ENCODE measurements at regions not wholly inside any gene's neighbourhood (a gene's known extent, or its start where the extent isn't known, plus 50 kb on each side); places are given as distances from the start of the nearest gene placed in this dataset.
"Not testable (repeated sequence)": the region's sequence is repeated elsewhere in the genome, so short reads cannot be mapped to it uniquely, and the experiment has no call there.

DNA sequence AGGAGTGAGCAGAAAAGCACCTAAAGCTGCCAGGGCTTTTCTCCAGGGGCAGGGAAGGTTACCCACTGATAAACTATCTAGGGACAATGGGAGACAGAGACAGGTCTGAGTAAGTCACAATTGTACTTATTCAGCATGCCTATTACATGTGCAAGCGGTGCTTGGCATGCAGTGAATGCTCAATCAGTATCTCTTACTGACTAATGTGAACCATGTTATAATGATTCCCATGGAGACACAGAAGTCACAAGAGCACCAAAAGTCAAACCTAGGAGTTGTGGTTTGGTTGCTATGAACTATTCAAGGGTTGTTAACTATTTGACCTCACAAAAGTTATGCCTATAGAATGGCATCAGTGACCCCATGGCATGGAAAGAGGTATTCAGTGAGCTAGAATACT lies 50.0 kb upstream of the RASGRP1 start:
- in situ Hi-C loops (cut with HindIII; ENCODE audit: low sequenced_read_pairs), result no loop called here

DNA sequence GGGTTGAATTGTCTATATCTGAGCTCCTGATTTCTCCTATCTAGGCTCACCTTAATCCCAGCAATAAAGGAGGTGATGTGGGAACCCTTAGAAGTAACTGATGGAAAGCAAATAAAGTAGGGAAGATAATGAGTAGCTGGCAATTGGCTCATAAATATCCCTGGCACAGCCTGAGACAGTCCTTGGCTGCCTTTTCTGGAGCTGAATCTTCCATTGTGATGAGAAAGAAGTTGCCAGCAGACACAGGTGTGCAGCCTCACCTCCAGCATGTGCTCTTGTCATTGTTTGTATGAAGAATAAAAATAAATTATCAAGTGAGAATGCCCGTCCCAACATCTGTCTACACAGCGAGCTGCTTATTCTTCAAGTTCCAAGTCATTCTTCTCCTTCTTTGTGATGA lies 53.2 kb upstream of the RASGRP1 start:
- in situ Hi-C loops (cut with HindIII; ENCODE audit: low sequenced_read_pairs), result no loop called here

DNA sequence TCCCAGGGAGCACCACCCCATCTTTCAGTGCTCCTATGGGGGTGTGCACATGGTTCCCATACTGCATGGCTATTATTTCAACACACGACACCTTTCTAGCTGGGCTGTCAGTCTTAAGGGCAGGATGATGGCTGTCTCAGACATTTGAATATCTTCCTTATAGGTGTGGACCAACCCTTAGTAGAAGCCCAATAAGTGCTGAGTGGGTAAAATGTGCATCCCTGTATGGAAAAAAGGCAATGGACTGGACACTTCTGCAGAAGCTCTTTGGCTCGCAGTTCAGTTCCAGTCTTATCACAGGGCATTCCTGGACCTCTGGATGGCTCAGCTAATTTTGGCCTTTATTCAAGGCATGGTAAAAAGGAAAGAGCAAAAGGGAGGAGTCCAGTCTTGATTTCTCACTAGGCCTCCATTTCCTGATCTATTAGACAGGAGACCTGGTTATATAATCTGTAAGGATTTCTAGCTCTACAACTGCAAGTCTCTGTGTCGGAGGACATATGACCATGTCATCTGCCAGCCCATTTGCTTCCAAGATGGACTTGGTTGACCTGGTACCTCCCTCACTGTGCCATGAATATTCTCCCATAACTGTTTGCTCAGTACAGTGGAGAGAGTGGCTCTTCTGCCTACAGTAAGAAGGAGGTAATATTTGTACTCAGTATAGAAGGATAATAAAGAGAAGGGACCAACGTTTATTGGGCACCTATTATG lies 53.8 kb upstream of the RASGRP1 start:
- in situ Hi-C loops (cut with HindIII; ENCODE audit: low sequenced_read_pairs), result no loop called here

DNA sequence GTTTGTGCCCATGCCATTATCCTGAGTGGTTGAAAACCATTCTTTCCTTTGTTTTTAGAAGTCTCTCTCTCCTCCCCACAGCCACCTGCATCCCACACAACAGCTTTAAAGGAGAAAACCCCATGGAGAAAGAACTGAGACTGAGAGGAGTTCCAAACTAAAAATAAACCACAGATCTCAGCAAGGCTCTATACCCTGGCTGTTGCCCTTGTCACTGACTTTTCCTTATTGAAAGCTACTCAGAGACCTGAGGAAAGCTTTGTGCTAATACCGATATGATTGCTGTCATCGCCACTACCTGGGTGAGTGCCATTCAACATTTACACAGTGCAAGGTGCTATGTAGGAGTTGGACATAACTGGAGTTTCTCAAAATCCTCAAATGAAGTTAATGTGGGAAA lies 55.5 kb upstream of the RASGRP1 start:
- in situ Hi-C loops (cut with HindIII; ENCODE audit: low sequenced_read_pairs), result no loop called here

DNA sequence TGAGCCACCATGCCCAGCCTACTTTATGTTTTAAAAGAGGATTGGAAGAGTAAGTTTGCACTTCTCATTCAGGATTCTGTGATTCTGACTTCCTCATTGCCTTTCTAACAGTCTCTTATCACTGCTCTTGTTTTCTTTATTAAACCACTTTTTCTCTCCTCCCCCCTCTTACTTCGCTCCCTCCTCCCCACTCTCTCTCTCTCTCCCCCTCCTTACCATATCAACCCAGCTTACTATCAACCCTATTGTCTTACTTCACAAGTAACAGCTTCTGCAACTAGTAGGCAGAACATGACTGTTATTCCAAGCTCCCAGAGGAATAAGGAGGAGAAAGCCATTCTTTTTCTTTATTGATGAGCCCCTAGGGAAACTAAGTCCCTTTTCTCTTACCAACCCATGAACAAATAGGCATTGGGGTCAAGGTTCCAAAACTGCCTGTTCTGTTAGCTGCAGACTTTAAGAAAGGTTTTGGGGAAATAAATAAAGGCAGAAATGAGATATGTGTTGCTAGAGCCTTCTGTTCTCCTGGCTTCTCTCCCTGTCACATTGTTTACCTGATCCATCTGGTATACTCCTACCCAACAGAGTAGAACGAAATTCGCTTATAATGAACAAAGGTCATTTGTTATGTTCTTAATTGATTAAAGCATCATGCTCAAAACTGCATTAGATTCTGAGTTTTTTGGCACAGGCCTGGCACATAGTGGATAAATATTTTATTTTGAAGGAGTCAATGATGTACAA lies 56.4 kb upstream of the RASGRP1 start:
- in situ Hi-C loops (cut with HindIII; ENCODE audit: low sequenced_read_pairs), result no loop called here

DNA sequence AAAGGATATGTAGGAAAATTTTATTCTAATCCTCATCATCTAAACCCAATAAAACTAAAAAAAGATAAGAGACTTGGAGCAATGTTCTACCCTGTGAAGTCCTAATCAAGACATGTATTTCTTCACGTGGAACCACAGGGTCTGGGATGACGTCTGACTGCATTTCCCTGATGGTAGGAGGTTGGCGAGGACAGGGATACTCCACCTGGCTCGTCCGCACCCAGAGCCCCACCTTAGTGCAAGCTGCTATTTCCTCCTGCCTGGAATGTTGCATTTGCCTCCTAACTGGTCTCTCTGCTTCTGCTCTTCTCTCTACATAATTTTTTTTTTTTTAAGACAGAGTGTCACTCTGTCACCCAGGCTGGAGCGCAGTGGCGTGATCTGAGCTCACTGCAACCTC lies 57.7 kb upstream of the RASGRP1 start:
- in situ Hi-C loops (cut with HindIII; ENCODE audit: low sequenced_read_pairs), result no loop called here

DNA sequence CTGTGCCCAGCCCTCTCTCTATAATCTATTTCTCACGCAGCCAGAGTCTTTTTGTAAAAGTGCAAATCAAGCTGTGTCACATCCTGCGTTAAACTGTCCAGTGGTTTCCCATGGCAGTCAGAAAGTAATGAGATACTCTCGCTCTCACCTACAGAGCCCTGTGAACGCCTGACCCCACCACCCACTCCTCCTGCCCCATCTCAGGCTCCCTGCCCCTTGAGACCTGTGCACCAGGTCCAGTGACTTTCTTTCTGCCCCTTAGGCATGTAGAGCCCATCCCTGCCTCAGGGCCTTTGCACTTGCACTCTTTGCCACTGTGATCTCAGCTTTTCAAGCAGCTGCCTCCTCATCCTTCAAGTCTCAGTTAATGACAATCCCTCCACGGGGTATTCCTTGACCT lies 58.3 kb upstream of the RASGRP1 start:
- in situ Hi-C loops (cut with HindIII; ENCODE audit: low sequenced_read_pairs), result no loop called here

DNA sequence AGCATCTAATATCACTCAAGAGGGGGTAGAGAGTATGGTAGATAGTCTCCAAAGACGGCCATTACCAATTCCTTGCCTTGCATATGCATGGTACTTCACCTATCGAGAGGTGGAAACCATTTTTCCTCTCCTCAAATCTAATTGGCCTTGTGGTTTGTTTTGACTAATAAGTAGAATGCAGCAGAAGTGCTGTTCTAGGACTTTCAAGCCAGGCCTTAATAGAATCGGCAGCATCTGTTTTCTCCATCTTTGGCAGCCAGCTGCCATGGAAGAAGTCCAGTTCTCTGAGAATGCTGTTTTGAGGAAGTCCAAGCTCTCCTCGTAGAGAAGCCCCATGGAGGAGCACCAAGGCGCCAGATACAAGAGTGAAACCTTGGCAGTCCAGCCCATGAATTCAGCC lies 59.1 kb upstream of the RASGRP1 start:
- in situ Hi-C loops (cut with HindIII; ENCODE audit: low sequenced_read_pairs), result no loop called here

DNA sequence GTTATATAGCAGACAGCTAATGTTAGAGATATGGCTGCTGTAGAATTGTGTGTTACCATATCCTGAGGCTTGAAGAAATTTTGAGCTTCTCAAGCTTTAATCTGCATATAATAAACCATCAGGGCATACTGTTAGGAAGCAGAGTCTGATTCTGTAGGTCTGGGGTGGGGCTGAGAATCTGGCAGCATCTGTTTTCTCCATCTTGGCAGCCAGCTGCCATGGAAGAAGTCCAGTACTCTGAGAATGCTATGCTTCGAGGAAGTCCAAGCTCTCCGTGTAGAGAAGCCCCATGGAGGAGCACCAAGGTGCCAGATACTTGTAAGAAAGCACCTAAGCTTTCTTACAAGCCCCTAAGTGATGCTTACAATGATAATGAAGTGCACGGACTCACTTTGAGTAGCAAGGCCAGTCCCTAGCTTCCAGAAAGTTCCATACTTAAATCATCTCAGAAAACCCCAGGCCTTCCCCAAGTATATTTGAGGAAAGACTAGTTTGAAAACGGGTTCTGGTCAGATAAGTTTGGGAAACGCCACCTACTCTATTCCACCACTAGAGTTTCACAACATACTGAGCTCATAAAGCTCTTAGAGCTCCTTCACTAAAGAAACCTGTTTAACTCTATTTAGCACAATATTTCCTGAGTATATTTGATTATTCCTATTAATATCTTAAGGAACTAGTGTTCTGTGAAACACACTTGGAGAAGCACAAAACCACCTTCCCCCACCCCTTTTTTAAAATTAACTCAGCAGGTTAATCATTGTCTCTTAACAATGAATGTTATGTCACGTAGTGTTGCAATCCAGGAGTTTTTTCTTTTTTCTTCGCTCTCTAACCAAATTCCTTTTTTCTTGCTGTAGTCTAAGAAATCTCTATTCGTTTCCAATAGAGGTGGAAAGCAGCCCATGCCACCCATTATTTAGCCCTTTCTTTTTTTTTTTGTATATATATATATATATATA lies 59.9 kb upstream of the RASGRP1 start:
- in situ Hi-C loops (cut with HindIII; ENCODE audit: low sequenced_read_pairs), result no loop called here

DNA sequence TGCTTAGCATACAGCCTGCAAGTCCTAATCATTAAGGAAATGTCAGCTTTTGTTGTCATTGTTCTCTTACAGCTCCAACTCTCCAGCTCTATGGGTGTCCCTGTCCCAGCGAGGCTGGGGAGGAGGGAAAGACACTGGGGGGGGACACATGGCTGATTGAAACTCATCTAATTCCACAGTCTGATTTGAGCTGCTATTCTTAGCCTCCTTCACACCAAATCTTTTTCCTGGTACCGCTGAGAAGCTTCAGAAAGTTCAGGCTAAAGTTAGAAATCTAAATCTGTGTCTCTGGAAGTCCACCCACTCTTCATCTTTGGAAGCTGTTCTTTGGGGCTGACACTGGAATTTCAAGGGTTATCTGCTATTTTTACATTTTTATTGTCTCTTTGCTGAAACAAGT lies 61.3 kb upstream of the RASGRP1 start:
- in situ Hi-C loops (cut with HindIII; ENCODE audit: low sequenced_read_pairs), result no loop called here

DNA sequence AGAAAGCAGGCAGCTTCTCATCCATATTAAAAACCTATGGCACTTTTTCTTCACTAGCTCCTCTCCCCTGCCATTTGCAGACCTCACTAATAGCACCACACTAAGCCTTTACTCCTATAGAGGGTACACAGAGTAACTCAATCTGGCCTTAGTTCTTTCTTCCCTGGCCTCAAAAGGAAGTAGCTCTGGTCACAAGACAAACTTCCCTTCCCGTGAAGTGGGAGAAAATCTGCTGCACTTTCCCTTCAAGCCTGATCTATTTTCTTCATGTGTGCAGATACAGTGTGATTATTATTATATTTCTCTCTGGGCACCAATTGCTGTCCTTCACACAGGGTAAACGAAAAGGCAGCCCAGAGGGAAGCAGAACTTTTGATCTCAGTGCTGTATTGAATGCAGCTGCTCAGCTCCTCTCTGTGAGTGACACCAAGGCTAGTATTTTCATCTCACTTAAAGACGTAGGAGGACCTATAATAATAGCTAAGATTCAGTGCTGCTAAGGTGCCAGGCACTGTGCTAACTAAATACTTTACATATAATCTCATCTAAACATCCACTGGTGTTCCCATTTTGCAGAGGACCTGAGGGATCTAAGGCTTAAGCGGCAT lies 61.9 kb upstream of the RASGRP1 start:
- in situ Hi-C loops (cut with HindIII; ENCODE audit: low sequenced_read_pairs), result no loop called here

DNA sequence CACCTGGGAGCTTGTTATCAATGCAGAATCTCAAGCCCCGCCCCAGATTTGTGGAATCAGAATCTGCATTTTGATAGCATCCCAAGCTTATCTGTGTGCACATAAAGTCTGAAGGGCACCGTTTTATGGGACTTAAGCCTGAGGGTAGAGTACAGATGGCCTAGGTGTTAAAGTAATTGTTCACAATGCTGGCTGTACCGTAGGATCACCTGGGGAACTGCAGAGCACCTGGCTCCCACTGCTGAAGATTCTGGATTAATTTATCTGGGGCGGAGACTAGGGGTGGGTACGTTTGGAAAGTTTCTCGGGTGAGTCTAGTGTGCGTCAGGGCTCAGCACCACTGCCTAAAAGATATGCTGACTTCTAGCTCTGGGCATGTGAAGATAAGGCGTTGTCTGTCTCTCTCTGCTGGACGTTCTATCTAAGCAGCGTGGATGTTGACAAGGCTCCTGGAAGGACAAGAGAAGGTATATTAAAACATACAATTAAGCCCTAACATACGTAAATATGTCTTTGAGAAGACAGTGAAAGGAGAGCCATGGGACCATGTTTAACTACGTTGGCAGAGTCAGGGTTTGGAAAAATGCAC lies 63.2 kb upstream of the RASGRP1 start:
- in situ Hi-C loops (cut with HindIII; ENCODE audit: low sequenced_read_pairs), result no loop called here

DNA sequence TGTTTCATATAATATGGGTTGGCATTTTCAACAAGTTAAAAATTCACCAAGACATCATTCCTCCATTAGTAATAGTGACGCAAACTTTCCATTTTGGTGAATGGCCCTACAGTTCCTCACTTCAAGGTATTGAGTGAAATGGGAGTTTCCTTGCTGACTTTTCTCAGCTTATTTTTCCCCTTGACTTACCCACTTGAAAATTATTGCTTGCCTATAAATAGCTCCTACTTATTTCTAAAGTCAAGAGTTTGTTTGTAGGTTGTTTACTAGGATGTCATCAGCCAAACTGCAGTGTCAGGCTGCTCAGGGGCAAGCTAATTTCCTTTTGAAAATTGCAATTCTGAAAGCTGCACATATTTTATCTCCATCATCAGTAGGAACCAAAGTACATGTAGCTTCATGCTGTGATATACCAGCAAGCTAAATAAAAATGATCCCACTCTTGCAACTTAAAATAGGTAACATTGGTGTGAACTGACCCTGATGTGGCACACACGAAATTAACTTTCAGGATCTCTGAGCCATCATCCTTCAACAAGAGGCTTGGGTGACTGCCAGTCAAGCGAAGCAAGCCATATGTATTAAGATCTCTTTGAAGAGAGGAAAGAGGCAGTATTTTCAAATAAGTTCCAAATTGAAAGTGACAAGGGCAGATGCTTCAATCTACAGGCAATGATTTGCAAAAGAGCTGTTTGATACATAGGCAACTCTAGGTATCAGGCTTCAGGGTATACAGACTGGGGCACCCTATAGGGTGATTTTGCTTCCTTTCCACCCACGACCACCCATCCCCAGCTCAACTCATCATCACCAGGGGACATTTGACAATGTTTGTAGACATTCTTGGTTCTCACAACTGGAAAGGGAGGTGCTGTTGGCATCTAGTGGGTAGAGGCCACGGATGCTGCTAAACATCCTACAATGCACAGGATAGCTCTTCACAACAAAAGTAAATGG lies 66.8 kb upstream of the RASGRP1 start:
- in situ Hi-C loops (cut with HindIII; ENCODE audit: low sequenced_read_pairs), result no loop called here

DNA sequence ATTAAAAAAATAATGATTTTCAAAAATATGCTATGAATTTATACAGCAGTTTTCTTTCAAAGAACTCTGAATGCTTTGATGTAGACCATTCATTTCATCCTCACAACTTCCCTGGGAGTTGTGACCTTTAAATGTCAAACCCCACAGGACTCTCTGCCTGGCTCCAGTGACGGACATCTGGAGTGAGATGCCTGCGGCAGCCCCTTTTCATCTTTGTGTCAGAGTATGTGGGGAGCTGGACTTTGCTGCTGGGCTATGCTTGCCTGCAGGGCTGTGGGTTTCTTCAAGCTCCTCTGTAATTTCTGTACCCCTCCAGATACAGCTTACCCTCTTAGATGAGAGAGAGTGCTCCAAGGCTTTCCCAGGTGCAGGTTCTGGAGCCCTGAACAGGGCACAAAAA lies 70.6 kb upstream of the RASGRP1 start:
- in situ Hi-C loops (cut with HindIII; ENCODE audit: low sequenced_read_pairs), result no loop called here

DNA sequence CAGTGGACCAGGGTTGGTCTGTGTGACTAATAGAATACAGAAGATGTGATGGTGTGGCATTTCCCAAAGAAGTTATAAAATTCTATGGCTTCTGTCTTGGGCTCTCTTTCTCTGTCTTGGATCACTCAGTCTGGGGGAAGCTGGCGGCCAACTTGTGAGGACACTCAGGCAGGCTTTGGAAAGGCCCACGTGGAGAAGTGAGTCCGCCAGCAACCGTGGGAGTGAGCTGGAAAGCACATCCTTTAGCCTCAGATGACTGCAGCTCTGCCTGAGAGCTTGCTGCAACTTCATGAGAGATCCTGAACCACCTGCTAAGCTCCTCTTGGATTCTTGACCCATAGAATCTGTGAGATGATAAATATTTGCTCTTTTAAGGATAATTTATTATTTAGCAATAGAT lies 72.0 kb upstream of the RASGRP1 start:
- in situ Hi-C loops (cut with HindIII; ENCODE audit: low sequenced_read_pairs), result no loop called here

DNA sequence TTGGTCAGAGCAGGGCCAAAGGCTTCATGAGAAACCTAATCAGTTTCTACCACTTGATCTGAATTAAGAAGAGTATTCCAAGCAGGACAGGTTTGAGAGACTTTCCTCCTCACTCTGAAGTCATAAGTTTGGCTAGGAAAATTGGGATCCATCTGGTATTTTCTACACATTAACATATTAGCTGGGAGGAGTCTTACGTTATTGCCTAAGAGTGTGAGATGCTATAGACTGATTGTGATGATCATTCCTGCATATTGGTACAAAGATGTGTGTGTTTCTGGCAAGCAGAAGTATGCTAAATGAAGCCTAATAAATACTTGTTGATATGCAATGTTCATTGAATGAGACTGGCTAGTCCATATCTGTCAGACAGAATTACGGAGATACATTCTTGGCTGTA lies 73.5 kb upstream of the RASGRP1 start:
- in situ Hi-C loops (cut with HindIII; ENCODE audit: low sequenced_read_pairs), result no loop called here

DNA sequence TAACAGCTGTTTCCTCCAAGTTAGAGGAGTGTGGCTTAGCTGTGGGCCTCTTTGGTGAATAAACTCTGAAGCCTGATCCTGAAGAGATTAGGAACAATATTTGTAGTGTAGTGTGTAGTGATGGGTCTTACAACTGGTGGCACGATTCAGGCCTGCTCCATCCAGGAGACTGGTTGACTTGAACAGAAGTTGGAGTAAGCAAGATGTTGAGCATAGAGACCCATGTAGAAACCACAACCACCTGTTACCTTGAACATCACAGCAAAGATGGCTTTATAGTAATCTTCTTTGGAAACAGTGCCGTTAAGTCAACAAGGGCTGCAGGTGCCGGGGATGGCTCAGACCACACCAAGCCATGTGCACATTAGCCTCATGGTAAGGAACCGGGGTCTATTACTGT lies 74.2 kb upstream of the RASGRP1 start:
- in situ Hi-C loops (cut with HindIII; ENCODE audit: low sequenced_read_pairs), result no loop called here

DNA sequence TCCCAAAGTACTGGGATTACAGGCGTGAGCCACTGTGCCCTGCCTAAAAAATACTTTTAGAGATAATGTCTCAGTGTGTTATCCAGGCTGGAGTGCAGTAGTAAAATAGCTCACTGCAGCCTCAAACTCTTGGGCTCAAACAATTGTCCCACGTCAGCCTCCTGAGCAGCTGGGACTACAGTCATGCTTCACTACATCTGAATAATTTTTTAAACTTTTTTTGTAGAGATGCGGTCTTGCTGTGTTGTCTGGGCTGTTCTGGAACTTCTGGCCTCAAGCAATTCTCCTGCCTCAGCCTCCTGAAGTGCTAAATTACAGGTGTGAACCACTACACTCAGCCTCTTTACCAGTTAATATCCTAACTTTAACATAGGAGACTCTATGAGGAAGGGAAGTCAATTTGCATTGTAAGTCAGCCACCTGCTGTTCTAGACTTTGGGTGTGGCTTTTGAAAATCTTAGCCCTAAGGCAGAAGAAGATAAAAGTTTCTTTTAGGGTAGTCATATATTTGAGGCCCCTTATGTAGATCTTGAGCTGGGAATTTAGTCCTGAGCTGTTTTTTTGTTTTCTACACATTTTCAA lies 78.2 kb upstream of the RASGRP1 start:
- in situ Hi-C loops (cut with HindIII; ENCODE audit: low sequenced_read_pairs), result no loop called here

DNA sequence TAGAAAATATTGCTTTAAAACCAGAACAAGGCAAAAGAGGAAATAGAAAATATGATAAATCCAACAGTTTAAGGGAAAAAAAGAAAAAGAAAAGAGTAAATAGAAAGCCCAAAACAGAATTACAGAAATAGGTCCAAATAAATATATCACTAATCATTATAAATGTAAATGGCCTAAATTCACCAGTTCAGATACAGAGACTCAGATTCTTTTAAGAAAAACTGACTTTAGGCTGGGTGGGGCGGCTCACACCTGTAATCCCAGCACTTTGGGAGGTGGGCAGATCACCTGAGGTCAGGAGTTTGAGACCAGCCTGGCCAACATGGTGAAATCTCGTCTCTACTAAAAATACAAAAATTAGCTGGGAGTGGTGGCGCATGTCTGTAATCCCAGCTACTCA lies 79.7 kb upstream of the RASGRP1 start:
- in situ Hi-C loops (cut with HindIII; ENCODE audit: low sequenced_read_pairs), result not testable (repeated sequence)

Measured in endothelial cell of hepatic sinusoid (primary cell).